Endothelial cell of umbilical vein (primary cell): ENCODE measurements at regions not wholly inside any gene's neighbourhood (a gene's known extent, or its start where the extent isn't known, plus 50 kb on each side); places are given as distances from the start of the nearest gene placed in this dataset.

Source experiments
- BruUV-seq: library from RNA; stranded (reverse); fragments of 400-500 nt; replicated peaks from 2 replicates; lab custom pipeline; 2021; lab: Mats Ljungman, UMichigan
- CTCF ChIA-PET: fragments of 300-600, 350-600 bp; sonication (Branson Sonifier 250); formaldehyde crosslinking; loops from one replicate; lab custom pipeline; 2021; ENCODE audit warnings: antibody characterized with exemption, inconsistent platforms; lab: Charles Lee
- POLR2A ChIA-PET: fragments of 300-600, 350-600 bp; sonication (Branson Sonifier 250); formaldehyde crosslinking; loops from one replicate; lab custom pipeline; 2021; ENCODE audit warnings: antibody characterized with exemption, inconsistent platforms; lab: Charles Lee
- DNase-seq: peaks from one replicate; pipeline ENCODE4 v3.0.0-alpha.2; 2011; ENCODE audit warnings: low read depth, low spot score
- FAIRE-seq: peaks from 2 replicates; lab custom pipeline; 2011; peaks lifted over from hg19 to GRCh38; lab: Jason Lieb, UNC
- H2AFZ ChIP-seq: 2 replicates; pipeline ENCODE4 v1.6.0; 2012; ENCODE audit warnings: low read depth, low read length, control low read depth, inconsistent platforms
- H3K27ac ChIP-seq: 2 replicates; pipeline ENCODE4 v1.5.1; 2011; ENCODE audit warnings: low read depth, mild to moderate bottlenecking, control low read depth, low read length, moderate library complexity; ENCODE audit not compliant: insufficient read depth
- H3K27me3 ChIP-seq, 2 experiments: 2 replicates each; pipeline versions ENCODE4 v1.6.0 to v1.6.1; 2011; ENCODE audit warnings: low read length in 2 of 2, mixed read lengths in 1 of 2; ENCODE audit not compliant: control insufficient read depth in 2 of 2, insufficient read depth in 2 of 2
- H3K36me3 ChIP-seq, 2 experiments: 2 replicates in 1 of 2; 3 replicates in 1 of 2; pipeline ENCODE4 v1.5.1; 2011; ENCODE audit warnings: low read length in 2 of 2, mild to moderate bottlenecking in 1 of 2, moderate library complexity in 1 of 2; ENCODE audit not compliant: control insufficient read depth in 2 of 2, insufficient read depth in 2 of 2; ENCODE audit errors: extremely low read depth in 1 of 2
- H3K4me1 ChIP-seq: 3 replicates; pipeline ENCODE4 v1.5.1; 2011; ENCODE audit warnings: mild to moderate bottlenecking, low read length; ENCODE audit not compliant: control insufficient read depth, insufficient read depth; ENCODE audit errors: extremely low read depth
- H3K4me2 ChIP-seq: 2 replicates; pipeline ENCODE4 v1.6.1; 2011; ENCODE audit warnings: low read length, control low read depth, mixed read lengths; ENCODE audit not compliant: insufficient read depth
- H3K4me3 ChIP-seq, 3 experiments: fragments of 200-600 bp in 1 of 3; sonication (generic), shearing (Covaris generic) in 1 of 3; replicated peaks in 1 of 3; 2 replicates each; pipeline ENCODE4 v1.5.1; 2011 to 2016; ENCODE audit warnings: control low read depth in 3 of 3, low read length in 3 of 3, mild to moderate bottlenecking in 2 of 3, inconsistent platforms in 1 of 3, low read depth in 1 of 3, moderate library complexity in 1 of 3; ENCODE audit not compliant: insufficient read depth in 1 of 3
- H3K79me2 ChIP-seq: 2 replicates; pipeline ENCODE4 v1.6.0; 2012; ENCODE audit warnings: low read length, inconsistent platforms; ENCODE audit not compliant: control insufficient read depth, insufficient read depth
- H3K9ac ChIP-seq: replicated peaks from 2 replicates; pipeline ENCODE3; 2011; ENCODE audit warnings: low read length, control low read depth; ENCODE audit not compliant: insufficient read depth; ENCODE audit errors: extremely low read depth
- H3K9me1 ChIP-seq: replicated peaks from 3 replicates; pipeline ENCODE4 v1.6.0; 2011; ENCODE audit warnings: mild to moderate bottlenecking, low read length; ENCODE audit not compliant: control insufficient read depth, insufficient read depth; ENCODE audit errors: extremely low read depth
- H3K9me3 ChIP-seq: replicated peaks from 2 replicates; pipeline ENCODE4 v1.5.1; 2012; ENCODE audit warnings: low read length, inconsistent platforms; ENCODE audit not compliant: control insufficient read depth, insufficient read depth
- H4K20me1 ChIP-seq: replicated peaks from 2 replicates; pipeline ENCODE3; 2011; ENCODE audit warnings: mild to moderate bottlenecking, low read length; ENCODE audit not compliant: control insufficient read depth, insufficient read depth; ENCODE audit errors: extremely low read depth
- CTCF ChIP-seq, 2 donors: IDR thresholded peaks; 1 replicate in 1 of 2; 2 replicates in 1 of 2; pipeline ENCODE4 v1.5.1; 2011; ENCODE audit warnings: low read length in 2 of 2, mild to moderate bottlenecking in 2 of 2, moderate library complexity in 2 of 2, control low read depth in 1 of 2, inconsistent platforms in 1 of 2, low read depth in 1 of 2; ENCODE audit not compliant: insufficient read depth in 1 of 2; ENCODE audit errors: extremely low read depth in 1 of 2
- EZH2 ChIP-seq: IDR thresholded peaks from 2 replicates; pipeline ENCODE4 v1.6.1; 2012; ENCODE audit warnings: borderline replicate concordance, low read depth, mild to moderate bottlenecking, moderate library complexity, low read length, inconsistent platforms; ENCODE audit not compliant: severe bottlenecking
- FOS ChIP-seq: IDR thresholded peaks from 2 replicates; pipeline ENCODE4 v1.6.1; 2011; ENCODE audit warnings: mild to moderate bottlenecking, low read length, moderate library complexity, borderline replicate concordance; ENCODE audit not compliant: insufficient read depth
- GATA2 ChIP-seq: IDR thresholded peaks from 2 replicates; pipeline ENCODE4 v1.7.0; 2011; ENCODE audit warnings: low read depth, mild to moderate bottlenecking, moderate library complexity, mixed read lengths, low read length; ENCODE audit not compliant: insufficient read length, insufficient read depth
- JUN ChIP-seq: IDR thresholded peaks from 2 replicates; pipeline ENCODE4 v1.6.1; 2011; ENCODE audit warnings: borderline replicate concordance, low read depth; ENCODE audit not compliant: insufficient read length, insufficient read depth
- MAX ChIP-seq: IDR thresholded peaks from 2 replicates; pipeline ENCODE4 v1.6.1; 2011; ENCODE audit not compliant: insufficient read depth, insufficient read length
- MYC ChIP-seq: IDR thresholded peaks from one replicate; pipeline ENCODE4 v1.6.1; 2011; ENCODE audit warnings: mild to moderate bottlenecking, low read depth, low read length
- POLR2A ChIP-seq: IDR thresholded peaks from 2 replicates; pipeline ENCODE4 v1.6.1; 2012; ENCODE audit warnings: low read depth, mild to moderate bottlenecking, control low read depth, low read length
- POLR2AphosphoS5 ChIP-seq: IDR thresholded peaks from 2 replicates; pipeline ENCODE4 v1.6.1; 2012; ENCODE audit warnings: low read depth, mild to moderate bottlenecking, control low read depth, low read length, moderate library complexity; ENCODE audit not compliant: insufficient read depth
- dilution Hi-C: fragments of 300-500 bp; cut with MboI; formaldehyde crosslinking; loops from one replicate; pipeline ENCODE4 v1.15.0; 2019; ENCODE audit warnings: low sequenced_read_pairs; ENCODE audit not compliant: extremely low pct_ligation_motif_present
- intact Hi-C: fragments of 100-400 bp; cut with micrococcal nuclease; formaldehyde crosslinking; loops from one replicate; pipeline ENCODE4 v1.10.0; 2022

GRCh38 chr2:72037261-72037666 is 110.4 kb downstream of the CYP26B1 start:
- ChIA-PET CTCF (interaction anchor here (0.6 to 1.3 kb wide), 2 partner anchors 14 kb away, joined by 3 to 4 read pairs; no protein-coding TSS in a partner anchor), POLR2A (no interaction called here)
- no TSS peak for BruUV-seq
- H3K27ac ChIP-seq, result no peak overlapping the region
- no peaks in the 10 kb centered on the region for H3K4me1 ChIP-seq
- H3K9ac ChIP-seq, result no peak overlapping the region
- DNase-seq, result no peak
- H3K27me3 ChIP-seq, result peaks cover 0 to 2% of the 10 kb centered on the region in 2 experiments
- no peaks in the 10 kb centered on the region for H4K20me1 ChIP-seq
- H3K9me3 ChIP-seq, result no peaks in the 10 kb centered on the region
- no peaks in the 10 kb centered on the region for H3K79me2 ChIP-seq
- no peak for FAIRE-seq
- H3K9me1 ChIP-seq, result no peaks in the 10 kb centered on the region
- no peak overlapping the region for H3K4me2 ChIP-seq
- H3K4me3 ChIP-seq, result no peak overlapping the region
- H2AFZ ChIP-seq, result no peak overlapping the region
- TF ChIP-seq MAX (no peak), MYC (no peak), JUN (no peak), POLR2AphosphoS5 (no peak), POLR2A (no peak), EZH2 (no peak), GATA2 (no peak), CTCF (IDR thresholded peaks at IDR 0.05; ENCODE audit: extremely low read depth in 1 of 2, insufficient read depth in 1 of 2, low read depth in 1 of 2, low read length in 2 of 2) (no peak), FOS (no peak)
- H3K36me3 ChIP-seq, result no peaks in the 10 kb centered on the region
- dilution Hi-C loops (no loop called here), intact Hi-C loops (no loop called here)
